Activated naive CD8-positive, alpha-beta T cell (primary cell): ENCODE measurements at regions not wholly inside any gene's neighbourhood (a gene's known extent, or its start where the extent isn't known, plus 50 kb on each side); places are given as distances from the start of the nearest gene placed in this dataset.

Source experiments
- H3K27ac Mint-ChIP-seq: one replicate; pipeline ENCODE4 v1.8.0; 2021; ENCODE audit warnings: mixed read lengths
- H3K27me3 Mint-ChIP-seq: one replicate; pipeline ENCODE4 v1.8.0; 2021; ENCODE audit warnings: mixed read lengths
- H3K36me3 Mint-ChIP-seq: one replicate; pipeline ENCODE4 v1.8.0; 2021; ENCODE audit warnings: mixed read lengths
- H3K4me1 Mint-ChIP-seq: one replicate; pipeline ENCODE4 v1.8.0; 2021; ENCODE audit warnings: low read depth, mixed read lengths
- H3K4me3 Mint-ChIP-seq: one replicate; pipeline ENCODE4 v1.8.0; 2021; ENCODE audit warnings: mild to moderate bottlenecking, mixed read lengths
- H3K9me3 Mint-ChIP-seq: one replicate; pipeline ENCODE4 v1.8.0; 2021; ENCODE audit warnings: low read depth, mixed read lengths

DNA sequence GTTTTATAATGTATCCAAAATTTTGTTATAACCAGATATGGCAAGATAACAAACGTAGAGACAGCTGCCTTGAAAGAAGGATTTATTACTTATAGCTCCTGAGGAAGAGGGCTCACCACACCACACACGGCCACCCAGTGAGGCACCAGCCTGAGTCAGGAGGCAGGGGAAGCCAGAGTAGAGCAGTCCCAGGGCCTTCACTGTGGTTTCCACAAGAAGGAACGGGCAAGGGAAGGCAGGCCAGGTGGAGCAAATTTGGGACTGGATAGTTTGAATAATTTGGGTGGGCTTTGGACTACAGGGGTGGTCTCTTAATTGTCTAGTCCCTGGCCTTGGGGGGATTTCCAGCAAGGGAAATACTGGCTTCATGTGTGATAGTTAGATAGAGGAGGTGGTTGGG is 72.5 kb downstream of the RRAGC start:
- Mint-ChIP-seq H3K27me3 (peaks cover 58% of the 10 kb centered on the region), H3K27ac (no peak overlapping the region), H3K4me1 (no peaks in the 10 kb centered on the region)

DNA sequence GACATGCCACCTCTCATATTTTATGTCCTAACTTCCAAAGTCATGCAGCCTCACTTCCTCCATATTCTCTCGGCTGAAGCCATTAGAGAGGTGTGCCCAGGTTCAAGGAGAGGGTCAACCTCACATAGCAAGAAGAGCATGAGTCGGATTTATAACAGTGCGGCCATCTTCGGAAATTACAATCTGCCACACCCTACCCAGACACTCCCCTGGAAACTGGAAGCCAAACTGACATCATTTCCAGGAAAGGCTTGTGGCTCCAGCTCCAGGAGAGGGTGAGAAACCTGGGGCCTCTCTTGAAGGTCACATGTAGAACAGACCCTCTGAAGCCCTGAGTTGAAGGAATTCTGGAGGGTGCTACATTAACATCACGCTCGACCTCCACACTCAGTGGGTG is 73.5 kb downstream of the RRAGC start:
- H3K4me1 Mint-ChIP-seq, result no peaks in the 10 kb centered on the region
- peaks cover 58% of the 10 kb centered on the region for H3K27me3 Mint-ChIP-seq
- H3K27ac Mint-ChIP-seq, result no peak overlapping the region
- H3K4me3 Mint-ChIP-seq, result no peak overlapping the region
- no peaks in the 10 kb centered on the region for H3K36me3 Mint-ChIP-seq
- no peaks in the 10 kb centered on the region for H3K9me3 Mint-ChIP-seq

More for the DNA sequence above, 72.5 kb downstream of the RRAGC start:
- Mint-ChIP-seq H3K9me3 (no peaks in the 10 kb centered on the region), H3K4me3 (no peak overlapping the region), H3K36me3 (no peaks in the 10 kb centered on the region)

DNA sequence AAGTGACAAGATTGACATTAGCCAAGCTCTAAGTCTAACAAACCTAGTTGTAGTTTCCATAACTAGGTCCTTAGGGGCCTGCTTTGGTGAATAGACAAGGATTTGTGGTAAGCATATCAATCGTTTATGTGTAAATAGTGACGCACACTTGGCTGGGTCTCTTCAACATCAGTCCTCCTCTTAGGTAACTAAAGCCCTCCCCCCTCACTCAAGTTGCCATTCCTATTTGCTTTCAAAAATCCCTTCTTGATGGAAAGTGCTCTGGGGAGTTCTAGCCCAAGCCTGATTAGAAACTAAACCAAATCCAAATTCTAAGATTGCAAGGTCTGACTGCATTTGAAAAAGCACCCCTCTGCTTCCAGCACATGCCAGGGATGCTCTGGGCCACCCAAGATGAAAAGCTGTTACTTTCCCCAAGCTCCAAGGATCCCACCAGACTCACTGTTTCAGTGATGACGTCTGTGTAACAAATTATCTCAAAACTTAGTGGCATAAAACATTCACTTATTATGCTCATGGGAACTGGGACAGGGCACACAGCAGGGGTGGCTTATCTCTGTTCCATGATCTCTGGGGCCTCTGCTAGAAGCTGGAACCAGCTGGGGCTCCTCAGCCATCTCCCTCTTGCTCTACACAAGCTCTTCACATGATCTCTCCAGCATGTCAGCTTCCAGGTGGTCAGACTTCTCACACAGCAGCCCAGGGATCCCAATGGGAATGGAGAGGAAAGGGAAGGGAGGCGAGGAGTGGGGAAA is 74.1 kb downstream of the RRAGC start:
- H3K9me3 Mint-ChIP-seq, result no peaks in the 10 kb centered on the region
- H3K36me3 Mint-ChIP-seq, result no peaks in the 10 kb centered on the region
- no peak overlapping the region for H3K27ac Mint-ChIP-seq
- no peaks in the 10 kb centered on the region for H3K4me1 Mint-ChIP-seq
- peaks cover 54% of the 10 kb centered on the region for H3K27me3 Mint-ChIP-seq
- no peak overlapping the region for H3K4me3 Mint-ChIP-seq

GRCh38 chr1:38784452-38785284 is 74.9 kb downstream of the RRAGC start:
- Mint-ChIP-seq H3K36me3 (no peaks in the 10 kb centered on the region), H3K4me3 (no peak overlapping the region), H3K9me3 (no peaks in the 10 kb centered on the region), H3K4me1 (no peaks in the 10 kb centered on the region), H3K27me3 (peaks cover 51% of the 10 kb centered on the region), H3K27ac (no peak overlapping the region)

DNA sequence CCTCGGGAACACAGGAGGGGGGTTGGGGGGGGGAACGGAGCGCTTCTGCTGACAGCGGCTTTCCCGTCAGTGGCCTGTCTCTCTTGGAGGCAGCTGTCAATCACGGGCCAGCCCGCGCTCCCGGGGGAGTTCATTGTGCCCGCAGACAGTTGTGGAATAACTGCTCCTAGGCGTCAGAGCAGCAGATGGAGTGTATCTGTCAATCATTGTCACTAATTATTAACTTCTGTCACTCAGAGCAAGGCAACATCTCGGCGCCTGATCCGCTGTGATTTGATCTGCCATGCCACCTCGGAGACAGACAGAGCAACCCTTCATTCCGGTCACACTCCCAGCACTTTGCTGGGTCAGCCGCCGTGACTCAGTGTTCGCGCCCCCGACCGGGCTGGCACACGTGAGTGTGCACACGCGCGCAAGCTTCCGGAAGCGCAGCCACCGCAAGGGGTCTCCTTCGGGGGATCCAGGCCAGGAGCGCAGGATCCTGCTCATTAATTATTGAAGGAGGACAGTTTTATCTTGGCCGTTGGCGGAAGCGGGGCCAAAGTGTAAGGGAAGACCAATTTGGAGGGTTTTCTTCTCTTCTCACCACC is 75.8 kb downstream of the RRAGC start:
- Mint-ChIP-seq H3K36me3 (no peaks in the 10 kb centered on the region), H3K27me3 (peaks cover 44% of the 10 kb centered on the region), H3K27ac (no peak overlapping the region), H3K4me3 (no peak overlapping the region), H3K4me1 (no peaks in the 10 kb centered on the region), H3K9me3 (no peaks in the 10 kb centered on the region)

GRCh38 chr1:38781872-38782617 is 77.5 kb downstream of the RRAGC start:
- no peaks in the 10 kb centered on the region for H3K9me3 Mint-ChIP-seq
- H3K27me3 Mint-ChIP-seq, result peaks cover 41% of the 10 kb centered on the region

GRCh38 chr1:38780133-38780532 is 79.4 kb downstream of the RRAGC start:
- Mint-ChIP-seq H3K36me3 (no peaks in the 10 kb centered on the region), H3K4me1 (no peaks in the 10 kb centered on the region), H3K9me3 (no peaks in the 10 kb centered on the region), H3K27me3 (peaks cover 31% of the 10 kb centered on the region), H3K27ac (no peak overlapping the region), H3K4me3 (no peak overlapping the region)

More at GRCh38 chr1:38781872-38782617, 77.5 kb downstream of the RRAGC start:
- H3K36me3 Mint-ChIP-seq, result no peaks in the 10 kb centered on the region
- H3K27ac Mint-ChIP-seq, result no peak overlapping the region
- H3K4me1 Mint-ChIP-seq, result no peaks in the 10 kb centered on the region
- H3K4me3 Mint-ChIP-seq, result no peak overlapping the region

- peaks cover 29% of the 10 kb centered on the region for H3K27me3 Mint-ChIP-seq
- H3K4me3 Mint-ChIP-seq, result no peak overlapping the region
- no peaks in the 10 kb centered on the region for H3K4me1 Mint-ChIP-seq
- H3K36me3 Mint-ChIP-seq, result no peaks in the 10 kb centered on the region
- no peaks in the 10 kb centered on the region for H3K9me3 Mint-ChIP-seq
- H3K27ac Mint-ChIP-seq, result no peak overlapping the region
Observed at GRCh38 chr1:38779491-38779890, 80.1 kb downstream of the RRAGC start.

DNA sequence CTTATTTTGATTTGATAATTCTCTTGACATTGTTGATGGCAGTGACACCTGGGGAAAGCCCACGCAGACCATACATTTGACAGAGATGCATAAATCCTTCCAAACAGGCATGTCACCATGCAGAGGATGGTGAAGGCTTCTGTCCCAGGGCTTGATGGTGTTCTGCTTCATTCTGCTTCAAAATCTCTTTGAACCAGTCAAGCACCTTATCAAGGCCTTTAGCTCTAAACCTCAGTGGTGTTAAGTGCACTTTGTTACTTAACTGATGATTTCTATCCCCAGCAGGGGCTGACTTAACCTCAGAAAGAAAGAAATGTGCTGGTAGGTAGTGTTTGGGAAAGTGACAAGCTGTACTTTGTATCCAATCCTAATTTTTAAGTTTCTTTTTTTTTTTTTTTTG is 81.1 kb downstream of the RRAGC start:
- H3K36me3 Mint-ChIP-seq, result no peaks in the 10 kb centered on the region
- no peak overlapping the region for H3K27ac Mint-ChIP-seq
- H3K4me3 Mint-ChIP-seq, result no peak overlapping the region
- no peaks in the 10 kb centered on the region for H3K9me3 Mint-ChIP-seq
- H3K4me1 Mint-ChIP-seq, result no peaks in the 10 kb centered on the region
- H3K27me3 Mint-ChIP-seq, result peaks cover 22% of the 10 kb centered on the region

DNA sequence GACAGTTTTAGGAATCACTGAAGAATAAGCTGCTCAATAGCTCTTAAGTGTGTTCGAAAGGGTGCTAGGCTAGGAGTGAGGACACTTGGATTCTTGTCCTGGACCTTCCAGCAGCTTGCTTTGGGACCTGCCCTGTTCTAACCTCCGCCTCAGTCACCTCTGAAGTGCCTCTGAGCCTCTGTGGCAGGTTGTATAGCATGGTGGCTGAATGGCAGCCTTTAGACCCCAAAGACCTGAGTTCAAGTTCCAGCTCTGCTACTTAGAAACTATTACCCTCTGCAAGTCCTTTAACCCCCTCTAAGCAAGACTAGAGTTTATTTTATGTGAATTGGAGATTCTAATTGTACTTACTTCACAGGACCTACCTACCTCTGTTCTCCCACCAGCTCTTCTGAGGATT is 81.5 kb downstream of the RRAGC start:
- Mint-ChIP-seq H3K4me3 (no peak overlapping the region), H3K27ac (no peak overlapping the region), H3K36me3 (no peaks in the 10 kb centered on the region), H3K9me3 (no peaks in the 10 kb centered on the region), H3K4me1 (no peaks in the 10 kb centered on the region), H3K27me3 (peaks cover 22% of the 10 kb centered on the region)

DNA sequence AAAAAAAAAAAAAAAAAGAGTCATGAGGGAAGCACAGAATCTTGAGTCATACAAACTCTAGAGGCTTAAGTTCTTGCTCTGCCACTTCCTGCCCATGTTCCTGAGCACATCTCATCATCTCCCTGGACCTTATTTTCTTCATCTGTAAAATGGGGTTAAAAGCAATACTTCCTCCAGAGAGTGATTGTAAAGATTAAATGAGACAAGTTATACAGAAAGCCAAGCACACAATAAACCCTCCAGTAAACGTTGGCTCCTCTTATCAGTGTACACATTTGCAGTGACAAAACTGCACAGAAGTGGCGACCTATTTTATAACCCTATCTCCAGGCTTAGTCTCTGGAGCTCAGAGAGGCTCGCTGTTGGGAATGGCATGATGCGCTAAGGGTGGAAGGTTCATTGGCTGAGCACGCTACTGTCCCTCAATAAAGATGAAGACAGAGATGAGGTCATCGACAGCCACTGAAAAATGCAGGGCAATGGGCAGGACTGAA is 82.1 kb downstream of the RRAGC start:
- Mint-ChIP-seq H3K36me3 (no peaks in the 10 kb centered on the region), H3K4me3 (no peak overlapping the region), H3K9me3 (no peaks in the 10 kb centered on the region), H3K27me3 (peaks cover 17% of the 10 kb centered on the region), H3K4me1 (no peaks in the 10 kb centered on the region), H3K27ac (no peak overlapping the region)

- Mint-ChIP-seq H3K36me3 (no peaks in the 10 kb centered on the region), H3K27ac (no peak overlapping the region), H3K27me3 (peaks cover 9% of the 10 kb centered on the region), H3K9me3 (no peaks in the 10 kb centered on the region), H3K4me1 (no peaks in the 10 kb centered on the region), H3K4me3 (no peak overlapping the region)
Observed at GRCh38 chr1:38776466-38777065, 83.0 kb downstream of the RRAGC start.

DNA sequence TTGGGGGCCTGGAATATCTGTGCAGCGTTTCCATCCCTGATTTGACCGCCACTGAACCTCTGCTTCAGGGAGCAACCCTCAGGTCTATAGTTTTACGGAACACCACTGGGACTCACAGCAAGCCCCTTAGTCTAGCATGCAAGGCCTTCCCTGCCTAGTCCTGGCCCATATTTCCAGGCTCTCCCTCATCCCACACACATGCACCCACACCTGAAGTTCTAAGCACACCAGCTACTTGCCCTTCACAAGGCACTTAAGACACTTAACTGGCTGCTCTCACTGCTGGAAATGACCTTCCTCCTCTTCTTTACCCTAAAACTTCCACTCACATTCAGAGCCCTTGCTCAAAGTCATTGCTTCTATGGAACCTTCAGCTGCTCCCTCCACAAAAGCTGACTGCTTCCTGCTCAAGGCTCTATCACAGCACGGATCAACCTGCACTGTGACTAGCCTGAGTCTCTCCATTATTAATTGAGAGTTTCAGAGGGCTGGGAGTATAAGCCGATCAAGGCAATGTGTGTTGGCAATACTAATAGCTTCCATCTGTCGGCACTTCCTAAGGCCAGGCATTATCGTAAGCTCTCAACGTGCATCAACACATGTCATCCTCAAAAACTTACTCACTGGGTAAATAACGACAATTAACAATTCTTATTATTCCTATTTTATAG is 84.3 kb downstream of the RRAGC start:
- Mint-ChIP-seq H3K4me3 (no peak overlapping the region), H3K27ac (no peak overlapping the region), H3K9me3 (no peaks in the 10 kb centered on the region), H3K36me3 (no peaks in the 10 kb centered on the region), H3K27me3 (peaks cover 10% of the 10 kb centered on the region), H3K4me1 (no peaks in the 10 kb centered on the region)

GRCh38 chr1:38773483-38773882 is 86.1 kb downstream of the RRAGC start:
- peaks cover 10% of the 10 kb centered on the region for H3K27me3 Mint-ChIP-seq
- H3K4me1 Mint-ChIP-seq, result no peaks in the 10 kb centered on the region
- H3K36me3 Mint-ChIP-seq, result no peaks in the 10 kb centered on the region
- no peaks in the 10 kb centered on the region for H3K9me3 Mint-ChIP-seq
- no peak overlapping the region for H3K27ac Mint-ChIP-seq
- no peak overlapping the region for H3K4me3 Mint-ChIP-seq
